ENCODE measurements at regions not wholly inside any gene's neighbourhood (a gene's known extent, or its start where the extent isn't known, plus 50 kb on each side); places are given as distances from the start of the nearest gene placed in this dataset.
A peak's percentile ranks its signal among the peaks of the same experiment; 100 is the strongest.

DNA sequence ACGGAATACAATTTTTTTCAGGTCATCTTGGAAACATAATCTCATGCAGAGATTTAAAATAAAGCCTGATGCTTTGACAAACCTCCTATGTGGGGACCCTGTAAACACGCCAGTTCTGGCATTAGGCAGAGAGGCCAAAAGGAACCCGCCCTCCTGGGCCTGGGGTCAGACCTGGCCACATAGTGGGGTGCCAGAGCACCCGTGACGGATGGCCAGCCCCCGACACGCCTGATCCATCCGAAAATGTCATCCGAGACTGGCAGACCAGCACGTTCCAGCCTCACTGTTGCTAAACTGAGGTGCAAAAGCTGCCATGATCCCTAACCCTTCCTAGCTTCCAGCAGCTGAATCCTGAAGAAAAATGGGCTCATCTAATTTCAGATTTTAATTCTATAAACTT lies 222.6 kb upstream of the SALL3 start:
- Histone ChIP-seq H2AK5ac (ENCODE audit: low read depth, low read length) (no peak overlapping the region), H3K23ac (ENCODE audit: low read depth, low read length, poor library complexity) (no peak overlapping the region), H3K4ac (ENCODE audit: low read length) (no peak overlapping the region), H3K14ac (ENCODE audit: low read length) (no peak overlapping the region), H3K9me3 (replicated peaks in 1 of 2; ENCODE audit: control insufficient read depth in 2 of 2, insufficient read depth in 1 of 2, low read depth in 1 of 2, low read length in 2 of 2) (no peaks in the 10 kb centered on the region), H3K18ac (ENCODE audit: low read length) (peak overlapping the region; percentile 74), H3K4me1 (ENCODE audit: control insufficient read depth in 2 of 2, insufficient read depth in 1 of 2, low read depth in 1 of 2, low read length in 2 of 2) (no peaks in the 10 kb centered on the region), H2BK12ac (ENCODE audit: low read length) (no peak overlapping the region), H2BK15ac (ENCODE audit: low read length) (no peak overlapping the region), H2AFZ (ENCODE audit: low read length) (no peak overlapping the region), H3K4me2 (ENCODE audit: insufficient read depth, low read length, poor library complexity, severe bottlenecking) (no peak overlapping the region), H2BK5ac (ENCODE audit: low read length) (no peak overlapping the region), H3K36me3 (replicated peaks in 1 of 2; ENCODE audit: control insufficient read depth in 2 of 2, insufficient read depth in 2 of 2, low read length in 2 of 2) (no peaks in the 10 kb centered on the region), H3K27me3 (ENCODE audit: control insufficient read depth in 3 of 3, insufficient read depth in 3 of 3, low read depth in 1 of 3, low read length in 3 of 3) (no peaks in the 10 kb centered on the region), H3K79me1 (ENCODE audit: low read depth, low read length) (peaks cover 3% of the 10 kb centered on the region), H4K91ac (ENCODE audit: low read depth, low read length, poor library complexity) (no peak overlapping the region), H3K27ac (replicated peaks; ENCODE audit: low read length) (no peak overlapping the region), H4K8ac (ENCODE audit: low read depth, low read length) (no peak overlapping the region), H2BK120ac (ENCODE audit: low read depth, low read length) (no peak overlapping the region), H3K4me3 (ENCODE audit: low read length in 2 of 2) (no peak overlapping the region), H3K9ac (ENCODE audit: low read depth, low read length, poor library complexity) (peak overlapping the region; percentile 60)
- no CpG with 5 or more reads among the region's 10 CpGs for WGBS, 2 donors (ENCODE audit: extremely low coverage in 2 of 2, insufficient read length in 2 of 2, insufficient replicate concordance in 1 of 2)
- DNase-seq (ENCODE audit: low spot score) = no peak

DNA sequence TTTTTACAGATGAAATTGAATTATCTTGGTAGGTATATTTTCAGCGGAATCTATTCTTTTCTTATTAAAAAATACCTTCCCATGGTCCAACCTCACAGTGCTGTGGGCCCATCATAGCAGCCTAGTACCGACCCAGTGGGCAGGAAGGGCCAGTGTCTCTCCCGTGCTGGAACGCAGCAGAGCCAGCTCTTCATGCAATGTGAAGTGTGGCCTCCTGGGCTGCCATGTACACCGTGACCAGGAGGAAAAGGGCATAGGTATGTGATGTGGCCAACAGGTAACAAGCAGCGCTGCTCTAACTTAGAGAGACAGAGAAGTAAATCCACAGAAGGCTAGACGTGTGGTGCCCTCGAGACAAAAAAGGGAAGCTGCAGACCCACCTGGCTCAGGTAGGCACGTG lies 221.1 kb upstream of the SALL3 start:
- Histone ChIP-seq H2AK5ac (ENCODE audit: low read depth, low read length) (no peak overlapping the region), H3K18ac (ENCODE audit: low read length) (no peak overlapping the region), H2BK5ac (ENCODE audit: low read length) (peak overlapping the region; percentile 60), H2AFZ (ENCODE audit: low read length) (no peak overlapping the region), H4K8ac (ENCODE audit: low read depth, low read length) (no peak overlapping the region), H3K23ac (ENCODE audit: low read depth, low read length, poor library complexity) (no peak overlapping the region), H3K4ac (ENCODE audit: low read length) (no peak overlapping the region), H3K9ac (ENCODE audit: low read depth, low read length, poor library complexity) (no peak overlapping the region), H3K14ac (ENCODE audit: low read length) (peak overlapping the region; percentile 63), H3K9me3 (replicated peaks in 1 of 2; ENCODE audit: control insufficient read depth in 2 of 2, insufficient read depth in 1 of 2, low read depth in 1 of 2, low read length in 2 of 2) (no peaks in the 10 kb centered on the region), H3K27ac (replicated peaks; ENCODE audit: low read length) (no peak overlapping the region), H3K4me3 (ENCODE audit: low read length in 2 of 2) (peak overlapping the region in 1 of 2 donors; percentile 46), H2BK12ac (ENCODE audit: low read length) (no peak overlapping the region), H2BK15ac (ENCODE audit: low read length) (no peak overlapping the region), H3K36me3 (replicated peaks in 1 of 2; ENCODE audit: control insufficient read depth in 2 of 2, insufficient read depth in 2 of 2, low read length in 2 of 2) (no peaks in the 10 kb centered on the region), H3K79me1 (ENCODE audit: low read depth, low read length) (no peaks in the 10 kb centered on the region), H2BK120ac (ENCODE audit: low read depth, low read length) (no peak overlapping the region), H3K4me2 (ENCODE audit: insufficient read depth, low read length, poor library complexity, severe bottlenecking) (no peak overlapping the region), H4K91ac (ENCODE audit: low read depth, low read length, poor library complexity) (no peak overlapping the region), H3K27me3 (ENCODE audit: control insufficient read depth in 3 of 3, insufficient read depth in 3 of 3, low read depth in 1 of 3, low read length in 3 of 3) (no peaks in the 10 kb centered on the region), H3K4me1 (ENCODE audit: control insufficient read depth in 2 of 2, insufficient read depth in 1 of 2, low read depth in 1 of 2, low read length in 2 of 2) (no peaks in the 10 kb centered on the region)
- no peak for DNase-seq (ENCODE audit: low spot score)
- WGBS, 2 donors (ENCODE audit: extremely low coverage in 2 of 2, insufficient read length in 2 of 2, insufficient replicate concordance in 1 of 2) = no CpG with 5 or more reads among the region's 9 CpGs

DNA sequence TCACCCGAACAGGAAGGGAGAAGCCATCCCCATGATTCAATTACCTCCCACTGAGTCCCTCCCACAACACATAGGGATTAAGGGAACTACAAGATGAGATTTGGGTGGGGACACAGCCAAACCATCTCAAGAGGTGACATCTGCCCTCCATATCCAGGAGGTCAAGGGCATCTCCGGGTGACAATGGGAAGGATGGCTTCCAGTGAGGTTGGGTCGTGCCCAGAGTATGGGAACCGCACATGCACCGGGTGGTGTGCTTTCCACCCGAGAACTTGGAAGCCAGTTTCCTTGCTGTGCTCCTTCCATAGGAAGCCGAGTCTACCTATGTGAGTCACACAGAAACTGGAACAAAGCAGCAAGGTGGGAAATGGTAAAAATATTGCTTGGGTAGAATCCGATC lies 216.9 kb upstream of the SALL3 start:
- no CpG with 5 or more reads among the region's 8 CpGs for WGBS, 2 donors (ENCODE audit: extremely low coverage in 2 of 2, insufficient read length in 2 of 2, insufficient replicate concordance in 1 of 2)
- Histone ChIP-seq H3K79me1 (ENCODE audit: low read depth, low read length) (no peaks in the 10 kb centered on the region), H3K14ac (ENCODE audit: low read length) (no peak overlapping the region), H2BK5ac (ENCODE audit: low read length) (no peak overlapping the region), H2BK15ac (ENCODE audit: low read length) (no peak overlapping the region), H2AK5ac (ENCODE audit: low read depth, low read length) (no peak overlapping the region), H2BK120ac (ENCODE audit: low read depth, low read length) (no peak overlapping the region), H3K4ac (ENCODE audit: low read length) (no peak overlapping the region), H2BK12ac (ENCODE audit: low read length) (no peak overlapping the region), H2AFZ (ENCODE audit: low read length) (no peak overlapping the region), H3K27me3 (ENCODE audit: control insufficient read depth in 3 of 3, insufficient read depth in 3 of 3, low read depth in 1 of 3, low read length in 3 of 3) (peaks cover 0 to 14% (median 0%) of the 10 kb centered on the region in 3 experiments), H3K4me3 (ENCODE audit: low read length in 2 of 2) (no peak overlapping the region), H3K18ac (ENCODE audit: low read length) (no peak overlapping the region), H3K36me3 (replicated peaks in 1 of 2; ENCODE audit: control insufficient read depth in 2 of 2, insufficient read depth in 2 of 2, low read length in 2 of 2) (no peaks in the 10 kb centered on the region), H4K91ac (ENCODE audit: low read depth, low read length, poor library complexity) (no peak overlapping the region), H3K4me1 (ENCODE audit: control insufficient read depth in 2 of 2, insufficient read depth in 1 of 2, low read depth in 1 of 2, low read length in 2 of 2) (no peaks in the 10 kb centered on the region), H4K8ac (ENCODE audit: low read depth, low read length) (no peak overlapping the region), H3K27ac (replicated peaks; ENCODE audit: low read length) (no peak overlapping the region), H3K23ac (ENCODE audit: low read depth, low read length, poor library complexity) (no peak overlapping the region), H3K4me2 (ENCODE audit: insufficient read depth, low read length, poor library complexity, severe bottlenecking) (no peak overlapping the region), H3K9ac (ENCODE audit: low read depth, low read length, poor library complexity) (no peak overlapping the region), H3K9me3 (replicated peaks in 1 of 2; ENCODE audit: control insufficient read depth in 2 of 2, insufficient read depth in 1 of 2, low read depth in 1 of 2, low read length in 2 of 2) (no peaks in the 10 kb centered on the region)
- no peak for DNase-seq (ENCODE audit: low spot score)

DNA sequence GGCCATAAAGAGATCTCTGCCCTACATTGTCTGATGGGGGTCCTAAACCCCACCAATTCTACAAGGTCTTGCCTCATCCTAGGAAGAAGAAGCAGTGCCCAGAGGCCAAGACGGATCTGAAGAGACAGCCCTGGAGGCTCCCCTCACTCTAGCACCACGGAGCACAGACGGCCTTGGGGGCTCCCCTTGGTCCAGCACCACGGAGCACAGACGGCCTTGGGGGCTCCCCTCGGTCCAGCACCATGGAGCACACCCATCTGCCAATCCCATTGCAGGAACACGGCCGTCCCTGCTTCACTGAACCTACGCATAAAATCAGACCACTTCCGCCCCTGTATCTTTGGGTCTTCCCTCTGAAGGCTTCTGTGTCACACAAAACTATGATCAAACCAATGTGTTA lies 215.1 kb upstream of the SALL3 start:
- H4K91ac ChIP-seq (ENCODE audit: low read depth, low read length, poor library complexity) = no peak overlapping the region
- no peak overlapping the region for H3K27ac ChIP-seq (replicated peaks; ENCODE audit: low read length)
- H3K4me3 ChIP-seq (ENCODE audit: low read length in 2 of 2) = no peak overlapping the region
- H2BK120ac ChIP-seq (ENCODE audit: low read depth, low read length) = no peak overlapping the region
- no peaks in the 10 kb centered on the region for H3K79me1 ChIP-seq (ENCODE audit: low read depth, low read length)
- H3K4me1 ChIP-seq (ENCODE audit: control insufficient read depth in 2 of 2, insufficient read depth in 1 of 2, low read depth in 1 of 2, low read length in 2 of 2) = peaks cover 0 to 2% of the 10 kb centered on the region in 2 donors
- H2AK5ac ChIP-seq (ENCODE audit: low read depth, low read length) = no peak overlapping the region
- no peak overlapping the region for H2AFZ ChIP-seq (ENCODE audit: low read length)
- no peaks in the 10 kb centered on the region for H3K9me3 ChIP-seq (replicated peaks in 1 of 2; ENCODE audit: control insufficient read depth in 2 of 2, insufficient read depth in 1 of 2, low read depth in 1 of 2, low read length in 2 of 2)
- H4K8ac ChIP-seq (ENCODE audit: low read depth, low read length) = no peak overlapping the region
- H3K9ac ChIP-seq (ENCODE audit: low read depth, low read length, poor library complexity) = no peak overlapping the region
- no peak for DNase-seq (ENCODE audit: low spot score)
- H3K4me2 ChIP-seq (ENCODE audit: insufficient read depth, low read length, poor library complexity, severe bottlenecking) = no peak overlapping the region
- no peak overlapping the region for H3K23ac ChIP-seq (ENCODE audit: low read depth, low read length, poor library complexity)
- H2BK15ac ChIP-seq (ENCODE audit: low read length) = no peak overlapping the region
- H2BK12ac ChIP-seq (ENCODE audit: low read length) = no peak overlapping the region
- peaks cover 0 to 27% (median 0%) of the 10 kb centered on the region in 3 experiments for H3K27me3 ChIP-seq (ENCODE audit: control insufficient read depth in 3 of 3, insufficient read depth in 3 of 3, low read depth in 1 of 3, low read length in 3 of 3)
- WGBS, 2 donors (ENCODE audit: extremely low coverage in 2 of 2, insufficient read length in 2 of 2, insufficient replicate concordance in 1 of 2) = no CpG with 5 or more reads among the region's 10 CpGs
- no peak overlapping the region for H3K18ac ChIP-seq (ENCODE audit: low read length)
- H3K4ac ChIP-seq (ENCODE audit: low read length) = no peak overlapping the region
- H3K14ac ChIP-seq (ENCODE audit: low read length) = no peak overlapping the region
- H2BK5ac ChIP-seq (ENCODE audit: low read length) = no peak overlapping the region
- H3K36me3 ChIP-seq (replicated peaks in 1 of 2; ENCODE audit: control insufficient read depth in 2 of 2, insufficient read depth in 2 of 2, low read length in 2 of 2) = no peaks in the 10 kb centered on the region

Measured in neuronal stem cell (in vitro differentiated cells).